Left forelimb (tissue), 1 donor: ENCODE measurements at regions not wholly inside any gene's neighbourhood (a gene's known extent, or its start where the extent isn't known, plus 50 kb on each side); places are given as distances from the start of the nearest gene placed in this dataset.

Experiments
- DNase-seq: peaks from one replicate; pipeline ENCODE4 v3.0.0-alpha.2; 2018; ENCODE audit warnings: low spot score

DNA sequence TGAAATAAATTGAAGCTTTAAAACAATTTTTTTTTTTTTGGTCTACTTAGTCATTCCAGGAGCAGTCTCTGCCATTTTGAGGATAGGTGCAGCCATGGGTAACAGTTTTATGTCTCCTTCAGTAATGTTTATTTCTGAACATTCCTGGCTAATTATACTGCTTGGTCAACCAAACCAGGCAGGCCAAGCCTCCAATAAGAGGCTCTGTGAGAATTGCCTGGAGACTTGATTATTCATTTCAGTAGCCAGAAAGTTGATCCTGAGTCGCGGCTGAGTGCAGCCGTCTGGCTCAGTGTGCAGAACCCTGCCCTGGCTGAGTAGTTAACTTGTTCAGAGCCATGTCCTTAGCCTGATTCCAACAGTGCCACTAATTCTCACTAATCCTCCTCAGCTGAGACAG is 364.0 kb upstream of the FAT3 start:
- DNase-seq = no peak

GRCh38 chr11:91859666-91860065 is 365.0 kb upstream of the FAT3 start:
- DNase-seq = no peak

- DNase-seq = no peak
Measured at GRCh38 chr11:91857179-91857578, 367.4 kb upstream of the FAT3 start.

DNA sequence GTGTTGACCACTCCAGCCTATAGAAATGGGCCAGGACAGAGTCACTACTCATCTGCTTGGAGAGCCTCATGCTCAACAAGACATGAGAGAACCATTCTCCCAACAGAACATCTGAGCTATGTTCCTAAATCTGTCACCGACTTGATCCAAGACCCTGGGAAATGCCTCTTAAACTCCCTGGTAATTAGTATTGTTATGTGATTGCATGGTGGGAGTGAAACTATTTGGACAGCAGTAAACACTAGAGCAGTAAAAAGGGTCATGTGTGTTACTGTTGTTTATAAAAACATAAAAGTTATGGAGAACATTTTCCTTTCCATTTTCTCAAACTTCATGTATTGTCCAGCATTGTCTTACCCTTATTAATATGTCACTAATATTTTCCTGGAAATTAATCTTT is 369.8 kb upstream of the FAT3 start:
- no peak for DNase-seq

- no peak for DNase-seq
Measured at GRCh38 chr11:91854171-91854570, 370.4 kb upstream of the FAT3 start.

DNA sequence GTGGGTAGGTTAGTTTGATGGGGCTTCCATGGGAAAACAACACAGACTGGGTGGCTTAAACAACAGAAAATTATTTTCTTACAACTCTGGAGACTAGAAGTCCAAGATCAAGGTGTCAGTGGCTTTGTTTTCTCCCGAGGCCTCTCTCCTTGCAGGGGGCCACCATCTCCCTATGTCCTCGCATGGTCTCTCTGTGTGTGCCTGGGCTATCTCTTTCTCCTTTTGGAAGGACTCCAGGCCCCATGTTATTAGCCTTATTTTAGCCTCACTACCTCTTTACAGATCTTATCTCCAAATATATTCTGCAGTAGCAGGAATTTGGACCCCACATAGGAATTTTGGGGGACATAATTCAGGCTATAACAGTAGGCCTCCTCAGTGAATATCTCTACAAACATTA is 372.7 kb upstream of the FAT3 start:
- no peak for DNase-seq

GRCh38 chr11:91850533-91851275 is 373.9 kb upstream of the FAT3 start:
- no peak for DNase-seq

DNA sequence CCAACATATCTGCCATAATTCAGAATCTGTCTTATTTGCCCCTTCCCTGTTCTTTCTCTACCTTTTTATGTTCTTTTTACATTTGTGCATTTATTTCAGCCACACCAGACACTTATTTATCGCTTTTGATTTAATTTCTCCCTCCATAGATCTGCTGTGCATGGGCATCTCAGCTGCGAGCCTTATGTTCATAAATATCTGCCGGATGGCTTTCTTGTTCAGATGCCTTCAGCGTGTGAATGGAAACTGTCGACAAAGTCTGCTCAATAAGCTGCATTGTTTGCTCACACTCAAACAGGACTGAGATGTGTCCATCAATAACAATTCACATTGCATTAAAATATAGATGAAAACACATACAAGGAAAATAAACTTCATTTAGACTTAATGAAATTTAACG is 374.6 kb upstream of the FAT3 start:
- DNase-seq = no peak

- no peak for DNase-seq
Measured at GRCh38 chr11:91846649-91847048, 378.0 kb upstream of the FAT3 start.

GRCh38 chr11:91846002-91846401 is 378.6 kb upstream of the FAT3 start:
- DNase-seq = no peak

DNA sequence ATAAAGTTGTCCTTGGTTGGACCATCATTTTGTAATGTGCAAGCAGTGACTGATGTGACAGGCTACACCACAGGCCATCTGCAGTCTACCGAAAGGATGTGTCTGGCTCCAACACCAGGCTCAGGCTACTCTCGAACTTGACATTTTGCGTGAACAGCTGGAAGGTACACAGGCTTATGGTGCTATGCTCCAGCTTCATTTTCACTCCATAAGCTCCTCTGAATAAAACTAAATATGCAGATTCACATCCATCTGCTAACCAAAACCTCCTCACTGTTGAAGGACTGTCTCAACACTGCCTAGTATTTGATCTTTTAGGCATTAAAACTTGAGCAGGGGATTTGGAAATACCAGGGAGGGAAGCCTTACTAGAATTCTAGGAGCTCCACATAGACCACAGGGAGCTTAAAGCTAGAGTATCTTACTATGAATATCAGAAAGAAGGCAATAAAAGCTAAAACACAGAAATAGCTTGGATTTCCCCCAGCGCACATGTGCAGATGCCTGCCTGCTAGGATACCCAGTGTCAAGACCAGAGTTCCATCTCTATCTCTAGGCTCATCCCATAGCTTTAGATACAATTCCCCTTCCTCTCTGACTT is 383.9 kb upstream of the FAT3 start:
- DNase-seq = no peak

- DNase-seq = no peak
Measured at GRCh38 chr11:91837411-91838330, 386.9 kb upstream of the FAT3 start.

DNA sequence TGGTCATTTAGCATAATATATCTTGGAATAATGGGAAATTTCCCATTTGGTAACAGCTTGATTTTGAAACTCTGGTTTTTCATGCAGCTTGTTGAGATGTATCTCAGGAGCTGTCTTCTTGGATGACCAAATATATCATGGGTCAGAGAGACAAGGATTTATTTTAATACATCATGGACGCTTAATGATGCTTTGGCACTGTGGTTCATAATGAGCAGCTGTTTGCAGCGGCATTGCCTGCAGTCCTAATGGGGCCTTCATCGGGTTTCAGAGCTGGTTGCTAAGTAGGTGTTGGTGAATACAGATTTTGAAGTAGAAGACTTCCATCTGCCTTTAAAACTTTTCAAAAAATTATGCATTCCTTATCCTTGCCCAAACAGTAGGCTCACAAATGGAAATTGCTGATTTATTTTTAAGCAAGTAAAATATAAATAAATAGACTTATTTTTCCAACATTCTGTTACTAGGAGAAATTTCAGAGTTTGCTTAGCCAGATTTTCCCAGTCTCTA is 389.5 kb upstream of the FAT3 start:
- DNase-seq = no peak

- DNase-seq = no peak
Measured at GRCh38 chr11:91828901-91829300, 395.7 kb upstream of the FAT3 start.

DNA sequence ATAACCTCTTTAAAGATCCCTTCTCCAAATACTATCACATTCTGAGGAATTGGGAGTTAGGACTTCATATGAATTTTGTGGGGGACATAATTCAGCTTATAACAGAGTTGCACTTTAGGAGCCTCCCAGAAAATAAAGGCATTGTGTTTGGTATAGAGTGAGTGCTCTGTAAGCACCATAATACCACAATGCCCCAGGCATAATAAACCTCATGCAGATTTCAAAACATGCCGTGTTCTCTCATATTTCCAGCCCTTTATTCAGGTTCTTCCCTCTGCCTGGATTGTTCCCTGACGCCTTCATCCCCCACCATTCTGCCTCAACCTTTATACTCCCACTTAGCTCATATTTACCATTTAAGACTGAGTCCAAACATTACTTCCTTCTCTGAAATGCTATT is 398.8 kb upstream of the FAT3 start:
- no peak for DNase-seq

- DNase-seq = no peak
Measured at GRCh38 chr11:91823252-91823830, 401.3 kb upstream of the FAT3 start.

DNA sequence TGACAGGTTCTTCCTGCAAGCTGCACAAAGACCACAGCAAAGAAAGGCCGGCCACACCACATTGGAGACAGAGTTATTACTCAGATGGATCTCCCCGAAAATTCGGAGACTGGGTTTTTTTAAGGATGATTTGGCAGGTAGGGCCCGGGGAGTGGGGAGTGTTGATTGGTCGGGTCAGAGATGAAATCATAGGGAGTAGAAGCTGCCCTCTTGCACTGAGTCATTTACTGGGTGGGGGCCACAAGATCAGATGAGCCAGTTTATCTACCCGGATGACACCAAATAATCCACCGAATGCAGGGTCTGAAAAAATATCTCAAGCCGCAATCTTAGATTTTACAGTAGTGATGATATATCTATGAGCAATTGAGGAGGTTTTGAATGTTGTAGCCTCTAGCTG is 401.8 kb upstream of the FAT3 start:
- no peak for DNase-seq

DNA sequence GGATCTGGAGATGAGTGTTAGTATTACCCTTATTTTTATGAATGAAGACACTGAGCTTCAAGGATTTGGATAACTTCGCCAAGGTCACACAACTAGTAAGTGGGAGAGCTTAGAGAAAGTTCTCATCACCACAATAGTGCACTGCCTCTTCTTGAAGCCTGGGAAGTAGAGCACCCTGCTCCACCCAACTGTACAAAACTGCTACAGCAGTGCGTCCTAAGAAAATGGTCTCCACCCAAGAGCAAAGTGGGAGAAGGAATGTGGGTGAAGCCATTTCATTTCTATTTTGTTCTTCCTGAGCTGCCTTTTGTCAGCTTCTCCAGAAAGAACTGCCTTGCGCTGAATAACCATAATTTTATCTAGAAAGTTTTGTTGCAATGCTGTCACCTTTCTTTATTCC is 403.9 kb upstream of the FAT3 start:
- DNase-seq = no peak

- no peak for DNase-seq
Measured at GRCh38 chr11:91819777-91820176, 404.8 kb upstream of the FAT3 start.

DNA sequence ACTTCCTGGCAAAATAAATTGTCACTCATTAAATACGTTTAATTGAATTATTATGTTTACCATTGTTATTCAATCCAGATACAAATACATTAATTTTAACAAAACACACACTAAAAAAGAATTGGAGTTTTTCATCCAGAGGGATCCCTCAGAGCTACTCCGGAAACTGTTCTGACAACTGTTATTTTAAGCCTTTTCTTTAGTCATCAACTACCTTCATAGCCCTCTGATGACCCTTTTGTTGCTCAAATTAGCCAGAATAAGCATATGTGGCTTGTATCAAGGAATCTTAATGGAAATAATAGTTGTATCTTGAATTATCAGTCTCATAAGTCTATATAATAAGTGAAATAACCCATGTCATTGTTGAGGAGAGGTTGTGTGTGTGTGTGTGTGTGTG is 405.4 kb upstream of the FAT3 start:
- DNase-seq = no peak

GRCh38 chr11:91817996-91818395 is 406.6 kb upstream of the FAT3 start:
- no peak for DNase-seq

- DNase-seq = no peak
Measured at GRCh38 chr11:91813263-91813662, 411.4 kb upstream of the FAT3 start.
